ENCODE measurements at regions not wholly inside any gene's neighbourhood (a gene's known extent, or its start where the extent isn't known, plus 50 kb on each side); places are given as distances from the start of the nearest gene placed in this dataset.
"Not testable (repeated sequence)": the region's sequence is repeated elsewhere in the genome, so short reads cannot be mapped to it uniquely, and the experiment has no call there.

DNA sequence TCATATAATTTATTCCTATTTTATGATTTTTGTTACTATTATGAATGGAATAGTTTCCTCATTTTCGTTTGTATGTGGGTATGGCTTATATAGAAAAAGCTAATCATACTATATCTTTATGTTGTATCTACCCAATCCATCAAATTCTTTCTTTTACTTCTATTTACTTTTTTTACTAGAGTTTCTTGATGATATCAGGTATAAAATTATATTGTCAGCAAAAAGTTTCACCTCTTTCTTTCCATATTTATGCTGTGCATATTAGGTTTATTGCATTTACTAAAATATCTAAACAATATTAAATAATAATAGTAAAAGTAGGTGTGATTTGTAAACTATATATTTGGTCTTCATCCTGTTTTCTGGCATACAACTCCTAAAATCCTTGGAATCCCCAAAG, 146.7 kb upstream of the PLXNC1 start:
- no TSS peak for BruUV-seq (replicated peaks)
- Histone ChIP-seq H3K79me2 (ENCODE audit: control insufficient read depth, insufficient read depth, low read length) (no peaks in the 10 kb centered on the region), H3K9me3 (replicated peaks; ENCODE audit: control insufficient read depth, insufficient read depth, low read length) (no peaks in the 10 kb centered on the region), H2AFZ (ENCODE audit: control insufficient read depth, low read depth, low read length) (no peak overlapping the region), H3K36me3 (ENCODE audit: control insufficient read depth in 2 of 2, insufficient read depth in 2 of 2, low read length in 1 of 2) (no peaks in the 10 kb centered on the region), H3K4me2 (ENCODE audit: control insufficient read depth, insufficient read depth) (no peak overlapping the region), H3K4me1 (ENCODE audit: control insufficient read depth, insufficient read depth, low read length) (no peaks in the 10 kb centered on the region), H3K9ac (ENCODE audit: control insufficient read depth, insufficient read depth, low read length) (no peak overlapping the region), H3K27ac (ENCODE audit: control insufficient read depth, insufficient read depth) (no peak overlapping the region), H3K27me3 (replicated peaks in 1 of 2; ENCODE audit: control insufficient read depth in 2 of 2, insufficient read depth in 2 of 2, low read length in 1 of 2) (no peaks in the 10 kb centered on the region), H3K4me3 (no peak overlapping the region), H4K20me1 (ENCODE audit: control insufficient read depth, insufficient read depth) (no peaks in the 10 kb centered on the region)
- ATAC-seq, result no peak
- in situ Hi-C loops (cut with MboI), result no loop called here
- DNase-seq (ENCODE audit: low read depth, low spot score), result no peak
- SMC1A ChIA-PET (ENCODE audit: uncharacterized antibody, unreplicated experiment), result interaction anchor here (1.7 kb wide), 1 partner anchor 499 kb away, joined by 3 read pairs; no protein-coding TSS in a partner anchor
- RAD21 ChIA-PET (ENCODE audit: unreplicated experiment), result no interaction called here
- whole genome bisulfite sequencing (ENCODE audit: insufficient coverage, insufficient replicate concordance, low lambda C conversion rate, missing lambda C conversion rate), result 0% methylated on average over 1 of the region's 1 CpG
- TF ChIP-seq, protein P1, sequence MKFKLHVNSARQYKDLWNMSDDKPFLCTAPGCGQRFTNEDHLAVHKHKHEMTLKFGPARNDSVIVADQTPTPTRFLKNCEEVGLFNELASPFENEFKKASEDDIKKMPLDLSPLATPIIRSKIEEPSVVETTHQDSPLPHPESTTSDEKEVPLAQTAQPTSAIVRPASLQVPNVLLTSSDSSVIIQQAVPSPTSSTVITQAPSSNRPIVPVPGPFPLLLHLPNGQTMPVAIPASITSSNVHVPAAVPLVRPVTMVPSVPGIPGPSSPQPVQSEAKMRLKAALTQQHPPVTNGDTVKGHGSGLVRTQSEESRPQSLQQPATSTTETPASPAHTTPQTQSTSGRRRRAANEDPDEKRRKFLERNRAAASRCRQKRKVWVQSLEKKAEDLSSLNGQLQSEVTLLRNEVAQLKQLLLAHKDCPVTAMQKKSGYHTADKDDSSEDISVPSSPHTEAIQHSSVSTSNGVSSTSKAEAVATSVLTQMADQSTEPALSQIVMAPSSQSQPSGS (IDR thresholded peaks at IDR 0.05; ENCODE audit: low read length), result no peak
- TF ChIP-seq, protein P2, sequence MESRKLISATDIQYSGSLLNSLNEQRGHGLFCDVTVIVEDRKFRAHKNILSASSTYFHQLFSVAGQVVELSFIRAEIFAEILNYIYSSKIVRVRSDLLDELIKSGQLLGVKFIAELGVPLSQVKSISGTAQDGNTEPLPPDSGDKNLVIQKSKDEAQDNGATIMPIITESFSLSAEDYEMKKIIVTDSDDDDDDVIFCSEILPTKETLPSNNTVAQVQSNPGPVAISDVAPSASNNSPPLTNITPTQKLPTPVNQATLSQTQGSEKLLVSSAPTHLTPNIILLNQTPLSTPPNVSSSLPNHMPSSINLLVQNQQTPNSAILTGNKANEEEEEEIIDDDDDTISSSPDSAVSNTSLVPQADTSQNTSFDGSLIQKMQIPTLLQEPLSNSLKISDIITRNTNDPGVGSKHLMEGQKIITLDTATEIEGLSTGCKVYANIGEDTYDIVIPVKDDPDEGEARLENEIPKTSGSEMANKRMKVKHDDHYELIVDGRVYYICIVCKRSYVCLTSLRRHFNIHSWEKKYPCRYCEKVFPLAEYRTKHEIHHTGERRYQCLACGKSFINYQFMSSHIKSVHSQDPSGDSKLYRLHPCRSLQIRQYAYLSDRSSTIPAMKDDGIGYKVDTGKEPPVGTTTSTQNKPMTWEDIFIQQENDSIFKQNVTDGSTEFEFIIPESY (IDR thresholded peaks at IDR 0.05), result no peak
- TF ChIP-seq DPF2 (IDR thresholded peaks at IDR 0.05) (no peak), KLF5 (IDR thresholded peaks at IDR 0.05; ENCODE audit: partially characterized antibody) (no peak), POLR2AphosphoS2 (IDR thresholded peaks at IDR 0.05; ENCODE audit: low read depth, low read length) (no peak), BCL3 (IDR thresholded peaks at IDR 0.05; ENCODE audit: borderline replicate concordance, insufficient read depth, low read depth, low read length, poor library complexity, severe bottlenecking) (no peak)
- TF ChIP-seq, protein P3, sequence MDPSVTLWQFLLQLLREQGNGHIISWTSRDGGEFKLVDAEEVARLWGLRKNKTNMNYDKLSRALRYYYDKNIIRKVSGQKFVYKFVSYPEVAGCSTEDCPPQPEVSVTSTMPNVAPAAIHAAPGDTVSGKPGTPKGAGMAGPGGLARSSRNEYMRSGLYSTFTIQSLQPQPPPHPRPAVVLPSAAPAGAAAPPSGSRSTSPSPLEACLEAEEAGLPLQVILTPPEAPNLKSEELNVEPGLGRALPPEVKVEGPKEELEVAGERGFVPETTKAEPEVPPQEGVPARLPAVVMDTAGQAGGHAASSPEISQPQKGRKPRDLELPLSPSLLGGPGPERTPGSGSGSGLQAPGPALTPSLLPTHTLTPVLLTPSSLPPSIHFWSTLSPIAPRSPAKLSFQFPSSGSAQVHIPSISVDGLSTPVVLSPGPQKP (IDR thresholded peaks at IDR 0.05; ENCODE audit: low read depth, low read length), result no peak
- intact Hi-C loops (cut with micrococcal nuclease; ENCODE audit: unreplicated experiment), result no loop called here
- FAIRE-seq, result no peak
- POLR2A ChIA-PET, result no interaction called here
- CTCF ChIA-PET, result no interaction called here

GRCh38 chr12:94002925-94003324, 145.5 kb upstream of the PLXNC1 start:
- H3K9ac ChIP-seq (ENCODE audit: control insufficient read depth, insufficient read depth, low read length); DNase-seq (ENCODE audit: low read depth, low spot score); CTCF ChIA-PET; H2AFZ ChIP-seq (ENCODE audit: control insufficient read depth, low read depth, low read length); POLR2A ChIA-PET; RAD21 ChIA-PET (ENCODE audit: unreplicated experiment); H3K4me1 ChIP-seq (ENCODE audit: control insufficient read depth, insufficient read depth, low read length); H3K9me3 ChIP-seq (replicated peaks; ENCODE audit: control insufficient read depth, insufficient read depth, low read length); ATAC-seq; H3K27me3 ChIP-seq (replicated peaks in 1 of 2; ENCODE audit: control insufficient read depth in 2 of 2, insufficient read depth in 2 of 2, low read length in 1 of 2); H3K27ac ChIP-seq (ENCODE audit: control insufficient read depth, insufficient read depth); H3K4me2 ChIP-seq (ENCODE audit: control insufficient read depth, insufficient read depth); H3K36me3 ChIP-seq (ENCODE audit: control insufficient read depth in 2 of 2, insufficient read depth in 2 of 2, low read length in 1 of 2); H3K4me3 ChIP-seq; SMC1A ChIA-PET (ENCODE audit: uncharacterized antibody, unreplicated experiment); BruUV-seq (replicated peaks); FAIRE-seq; H3K79me2 ChIP-seq (ENCODE audit: control insufficient read depth, insufficient read depth, low read length); H4K20me1 ChIP-seq (ENCODE audit: control insufficient read depth, insufficient read depth); in situ Hi-C loops (cut with MboI); intact Hi-C loops (cut with micrococcal nuclease; ENCODE audit: unreplicated experiment): not testable (repeated sequence)
- 7% methylated on average over 1 of the region's 1 CpG for whole genome bisulfite sequencing (ENCODE audit: insufficient coverage, insufficient replicate concordance, low lambda C conversion rate, missing lambda C conversion rate)
